Kidney glomerular epithelial cell (primary cell): ENCODE measurements at regions not wholly inside any gene's neighbourhood (a gene's known extent, or its start where the extent isn't known, plus 50 kb on each side); places are given as distances from the start of the nearest gene placed in this dataset.
"Not testable (repeated sequence)": the region's sequence is repeated elsewhere in the genome, so short reads cannot be mapped to it uniquely, and the experiment has no call there.

Experiments
- DNase-seq: peaks from one replicate; lab custom pipeline; 2025; lab: John Stamatoyannopoulos, UW

DNA sequence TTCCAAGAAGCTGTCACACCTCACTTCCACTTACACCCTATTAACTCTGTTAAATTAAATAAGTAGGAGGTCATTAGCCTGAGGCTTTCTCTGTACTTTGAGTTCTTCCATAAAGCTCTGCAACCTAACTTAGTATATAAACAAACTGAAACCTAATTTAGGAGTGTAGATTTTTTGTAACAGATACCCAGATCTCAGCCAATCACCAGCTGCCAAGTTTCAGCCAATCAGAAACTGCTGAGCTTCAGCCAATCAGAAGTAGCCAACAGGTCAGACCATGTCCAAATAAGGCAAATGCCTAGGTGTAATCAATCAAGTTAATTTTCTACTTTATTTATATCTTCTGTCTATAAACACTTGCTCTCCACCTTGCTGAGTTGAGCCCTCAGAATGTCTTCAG is 142.7 kb upstream of the SULF2 start:
- no peak for DNase-seq

GRCh38 chr20:47927385-47927851 is 142.1 kb upstream of the SULF2 start:
- DNase-seq = peak; percentile 8

DNA sequence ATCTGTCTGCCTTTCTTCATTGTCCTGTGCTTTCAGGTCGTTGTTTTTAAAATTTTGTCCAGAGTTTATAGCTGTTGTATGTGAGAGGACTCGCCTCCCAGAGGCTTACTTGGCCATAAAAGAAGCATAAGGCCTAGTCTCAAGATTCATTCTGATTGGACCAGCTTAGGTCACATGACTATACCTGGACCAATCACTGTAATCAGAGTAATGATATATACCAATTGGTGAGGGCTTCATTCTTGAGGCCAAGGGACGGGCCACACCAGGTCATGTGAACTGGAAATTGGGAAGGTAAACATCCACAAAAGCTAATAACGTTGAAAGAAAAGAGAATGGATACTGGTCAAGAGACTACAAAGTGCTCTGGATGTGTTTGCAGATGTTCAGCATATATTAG is 141.4 kb upstream of the SULF2 start:
- no peak for DNase-seq

DNA sequence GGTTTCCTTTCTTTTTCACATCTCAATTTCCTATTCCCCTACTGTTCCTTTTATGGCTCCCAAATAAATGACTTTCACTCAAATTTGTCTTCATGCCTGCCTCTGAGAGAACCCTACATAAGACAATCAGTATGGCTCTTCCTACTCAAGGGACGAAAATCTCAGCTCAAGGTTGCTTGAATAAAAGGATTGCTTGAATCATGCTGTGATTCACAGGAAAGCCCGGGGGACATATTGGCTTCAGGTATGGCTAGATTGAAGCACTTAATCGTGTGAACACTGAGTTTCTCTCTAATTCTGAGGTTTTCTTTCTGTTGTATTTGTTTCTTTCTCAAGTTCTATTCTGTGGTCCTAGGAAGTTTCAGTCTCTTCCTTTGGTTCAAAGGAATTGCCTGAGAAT is 140.3 kb upstream of the SULF2 start:
- no peak for DNase-seq

DNA sequence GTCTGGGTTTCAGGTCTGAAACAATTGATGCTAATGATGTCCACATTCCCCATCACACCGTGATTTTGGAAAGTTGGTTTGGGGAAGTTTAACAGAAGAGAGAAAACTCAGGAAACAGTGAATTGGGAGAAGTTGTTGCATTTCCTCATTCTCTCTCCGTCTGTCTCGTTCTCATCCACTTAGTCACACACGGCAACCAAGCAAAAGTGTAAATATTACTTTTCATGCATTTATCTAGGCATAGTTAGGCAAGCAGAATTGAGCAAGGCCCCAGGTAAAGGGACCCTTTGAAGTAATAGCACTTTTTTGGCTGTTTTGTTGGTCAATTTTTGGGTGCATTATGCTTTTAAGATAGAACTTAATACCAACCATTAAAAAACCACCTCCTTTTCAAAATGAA is 137.0 kb upstream of the SULF2 start:
- DNase-seq = no peak

GRCh38 chr20:47921829-47922228 is 136.5 kb upstream of the SULF2 start:
- not testable (repeated sequence) for DNase-seq

GRCh38 chr20:47921408-47921807 is 136.1 kb upstream of the SULF2 start:
- no peak for DNase-seq

DNA sequence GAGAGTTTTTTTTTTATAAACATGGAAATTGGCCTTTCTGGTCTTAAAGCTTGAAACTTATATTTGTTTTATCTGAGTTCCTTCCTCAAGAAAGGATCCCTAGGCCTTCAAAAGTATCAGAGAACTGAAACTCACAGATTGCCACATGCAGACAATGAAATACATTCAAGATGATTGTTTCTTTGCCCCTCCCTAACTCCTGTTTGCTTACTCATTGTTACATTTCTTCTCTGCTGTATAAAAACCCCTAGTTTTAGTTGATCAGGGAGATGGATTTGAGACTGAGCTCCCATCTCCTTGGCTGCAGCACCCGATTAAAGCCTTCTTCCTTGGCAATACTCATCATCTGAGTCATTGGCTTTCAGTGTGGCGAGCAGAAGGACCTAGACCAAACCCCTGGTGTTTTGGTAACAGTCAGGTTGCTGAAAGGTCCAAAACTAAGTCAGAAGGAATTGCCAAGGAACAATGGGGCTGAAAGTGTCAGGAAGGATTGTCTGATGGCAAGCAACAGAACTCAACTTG is 132.3 kb upstream of the SULF2 start:
- DNase-seq = no peak

DNA sequence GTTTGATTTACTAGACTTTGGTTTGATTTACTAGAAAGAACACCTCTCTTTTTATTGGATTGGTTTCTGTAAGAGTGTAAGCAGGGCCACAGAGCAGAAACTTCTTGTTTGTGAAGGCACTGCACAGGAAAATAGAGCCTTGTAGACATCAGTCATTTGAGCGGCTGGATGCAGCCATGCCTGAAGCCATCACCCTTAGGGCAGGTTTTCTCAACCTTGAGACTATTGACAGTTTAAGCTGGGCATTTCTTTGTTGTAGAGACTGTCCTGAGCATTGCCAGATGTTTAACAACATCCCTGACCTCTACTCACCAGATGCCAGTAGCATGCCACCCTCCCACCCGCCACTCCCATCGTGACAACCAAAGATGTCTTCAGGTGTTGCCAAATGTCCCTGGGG is 130.2 kb upstream of the SULF2 start:
- no peak for DNase-seq

DNA sequence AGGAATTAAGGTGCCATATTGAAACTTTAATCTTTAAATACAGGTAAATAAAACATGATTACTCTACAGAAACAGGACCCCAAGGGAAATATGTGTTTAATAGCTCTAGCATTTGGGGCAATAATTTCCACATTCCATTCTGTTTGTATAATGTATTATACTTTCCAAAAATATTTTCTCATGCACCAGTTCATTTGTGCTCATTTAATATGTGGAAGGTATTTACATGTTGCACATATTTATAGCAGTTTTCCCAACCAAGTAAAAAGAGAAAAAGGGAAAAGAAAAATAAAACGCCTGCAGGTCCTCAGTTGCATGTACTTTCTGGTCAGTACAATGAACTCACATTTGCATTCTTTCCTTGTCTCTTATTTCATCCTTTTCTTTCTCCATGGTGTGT is 129.5 kb upstream of the SULF2 start:
- no peak for DNase-seq

DNA sequence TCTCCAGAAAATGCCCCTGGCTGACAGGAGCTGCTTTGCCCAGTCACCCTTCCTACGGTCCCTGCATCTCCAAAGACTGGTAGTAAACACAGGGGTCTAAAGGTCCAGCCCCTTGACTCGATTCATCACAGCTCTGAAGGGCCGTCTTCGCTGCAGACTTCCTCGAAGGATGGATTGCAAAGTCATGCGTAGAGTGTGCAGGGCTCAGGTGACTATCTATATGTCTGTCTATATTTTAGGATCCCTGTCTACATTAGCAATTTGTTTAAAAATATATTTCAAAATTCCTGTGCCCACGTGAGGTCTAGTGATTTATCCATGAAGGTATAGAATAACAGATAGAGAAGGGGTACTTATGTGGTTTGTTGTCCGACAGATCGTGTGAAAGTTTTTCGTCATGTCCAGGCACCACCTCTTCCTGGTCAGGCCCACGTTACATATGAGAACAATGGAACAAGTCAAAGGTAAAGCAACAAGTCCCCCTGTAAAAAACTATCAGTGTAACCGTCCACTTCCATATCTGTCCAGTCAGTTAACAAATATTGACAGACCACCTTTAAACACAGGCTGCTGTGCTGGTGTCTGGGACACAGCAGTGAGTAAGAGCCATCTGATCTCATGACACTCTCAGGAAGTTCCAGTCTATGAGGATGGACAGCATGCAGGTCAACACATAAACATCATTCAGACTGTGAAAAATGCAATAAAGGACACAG is 127.7 kb upstream of the SULF2 start:
- not testable (repeated sequence) for DNase-seq

GRCh38 chr20:47912165-47912564 is 126.9 kb upstream of the SULF2 start:
- not testable (repeated sequence) for DNase-seq

DNA sequence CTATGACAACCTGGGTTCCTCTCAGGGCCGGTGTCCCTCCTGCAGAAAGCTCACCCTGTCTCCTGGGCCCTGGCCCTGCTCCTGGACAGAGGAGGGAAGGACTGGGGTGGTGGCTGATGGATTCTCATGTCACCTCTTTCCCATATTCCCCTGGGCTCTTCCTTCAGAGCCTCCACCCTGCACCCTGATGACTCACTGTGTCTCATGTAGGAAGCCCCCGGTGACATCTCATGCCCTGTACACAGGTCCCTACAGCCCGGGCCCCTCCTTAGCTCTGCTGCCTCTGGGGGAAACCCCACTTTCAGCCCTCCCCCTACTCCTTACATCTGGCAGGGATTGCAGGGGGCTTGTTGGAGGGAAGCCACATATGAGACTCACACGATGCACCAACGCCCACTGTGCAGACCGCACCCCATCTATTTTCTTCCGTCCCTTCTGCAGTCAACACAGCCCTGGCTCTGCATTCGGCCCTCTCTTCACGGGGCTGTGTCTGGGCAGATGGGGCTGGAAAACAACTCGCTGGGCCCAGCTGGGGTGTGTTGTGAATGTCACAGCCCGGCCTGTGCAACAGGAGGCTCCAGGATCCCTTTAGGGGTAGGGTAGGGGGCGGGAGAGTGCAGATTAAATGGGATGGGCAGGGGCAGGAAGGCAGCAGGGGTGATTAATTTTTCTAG is 124.6 kb upstream of the SULF2 start:
- DNase-seq = not testable (repeated sequence)

DNA sequence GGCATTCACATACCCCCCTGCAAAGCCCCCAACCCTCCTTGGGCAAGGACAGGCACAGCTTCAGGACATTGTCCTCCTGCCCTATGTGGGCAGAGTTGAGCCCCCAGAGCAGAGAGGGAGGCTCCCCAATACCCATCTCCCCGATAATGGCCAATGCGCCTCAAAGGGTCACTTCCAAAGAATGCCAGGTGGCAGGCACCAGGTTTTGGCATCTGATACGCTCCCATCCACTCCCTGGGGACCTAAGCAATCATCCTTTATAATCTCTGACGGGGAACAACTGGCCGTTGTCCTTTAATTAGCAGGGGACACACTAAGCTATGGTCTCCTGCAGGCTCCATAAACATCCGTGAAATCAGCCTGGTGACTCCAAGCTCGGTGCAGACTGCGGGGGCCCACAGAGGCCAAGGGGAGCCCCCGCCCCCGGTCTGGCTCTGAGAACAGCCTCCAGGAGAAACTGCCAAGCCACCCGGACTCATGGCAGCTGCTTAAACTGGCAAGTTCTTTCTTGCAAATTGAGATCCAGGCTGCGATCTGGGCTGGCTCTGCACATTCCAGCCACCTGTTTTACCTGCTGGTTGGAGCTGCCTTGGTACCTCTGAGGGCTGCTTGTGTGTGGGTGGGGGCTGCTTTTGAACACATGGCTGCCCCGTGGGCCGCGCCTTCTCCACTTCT is 123.2 kb upstream of the SULF2 start:
- not testable (repeated sequence) for DNase-seq

GRCh38 chr20:47907951-47908350 is 122.7 kb upstream of the SULF2 start:
- DNase-seq = not testable (repeated sequence)

- peak; percentile 4 for DNase-seq
Observed at GRCh38 chr20:47907031-47907675, 121.9 kb upstream of the SULF2 start.

GRCh38 chr20:47906348-47906660 is 121.0 kb upstream of the SULF2 start:
- no peak for DNase-seq

DNA sequence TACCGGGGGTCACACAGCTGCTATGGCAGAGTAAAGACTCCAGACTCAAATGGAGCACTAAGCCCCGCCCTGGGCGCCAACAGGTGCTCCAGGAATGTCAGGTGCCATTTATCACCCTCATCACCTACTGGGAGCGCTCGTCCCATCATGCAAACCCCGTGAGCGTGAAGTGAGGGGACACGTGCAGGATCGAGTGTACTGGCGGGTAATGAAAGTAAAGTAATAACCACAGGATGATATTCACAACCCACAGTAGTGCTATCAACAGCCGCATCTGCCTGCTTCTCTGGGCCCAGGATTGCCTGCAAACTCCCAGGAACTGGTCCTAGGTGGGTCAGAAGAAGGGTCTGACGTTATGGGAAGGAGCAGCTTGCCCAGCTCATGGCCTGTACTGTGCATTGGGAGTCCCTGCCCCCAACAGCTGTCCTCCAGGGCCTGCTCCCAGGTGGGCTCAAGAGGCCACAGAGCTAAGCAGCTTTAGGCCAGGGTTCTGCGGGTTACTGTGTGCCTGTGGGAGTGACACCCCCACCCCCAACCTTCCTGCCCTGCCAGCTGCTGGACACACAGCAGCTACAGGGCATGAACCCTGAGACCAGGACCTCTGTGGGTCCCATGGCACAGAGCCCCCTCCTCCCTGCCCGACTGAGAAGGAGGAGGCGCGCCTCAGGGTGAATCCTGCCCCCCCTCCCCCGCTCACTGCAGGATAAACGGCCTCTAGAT is 120.5 kb upstream of the SULF2 start:
- no peak for DNase-seq

- not testable (repeated sequence) for DNase-seq
Observed at GRCh38 chr20:47903009-47903408, 117.7 kb upstream of the SULF2 start.

GRCh38 chr20:47899313-47899712 is 114.0 kb upstream of the SULF2 start:
- DNase-seq = not testable (repeated sequence)

DNA sequence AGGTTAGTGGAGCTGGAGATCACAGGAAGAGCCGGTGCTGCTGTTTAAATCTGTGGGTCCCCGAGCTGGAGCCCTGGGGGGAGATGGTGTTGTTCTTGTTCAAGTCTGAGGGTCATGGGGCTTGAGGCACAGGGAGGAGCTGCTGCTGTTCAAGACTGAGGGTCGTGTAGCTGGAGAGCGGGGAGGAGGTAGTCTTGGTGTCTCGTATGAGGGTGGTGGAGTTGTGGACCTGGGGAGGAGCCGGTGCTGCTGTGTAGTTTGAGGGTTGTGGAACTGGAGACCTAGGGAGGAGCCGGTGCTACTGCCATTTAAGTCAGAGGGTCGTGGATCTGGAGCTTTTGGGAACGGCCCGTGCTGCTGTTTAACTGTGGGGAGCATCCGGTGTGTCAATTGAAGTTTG is 112.2 kb upstream of the SULF2 start:
- no peak for DNase-seq

GRCh38 chr20:47892681-47893080 is 107.4 kb upstream of the SULF2 start:
- DNase-seq = not testable (repeated sequence)
